Keratinocyte (primary cell): ENCODE measurements at regions not wholly inside any gene's neighbourhood (a gene's known extent, or its start where the extent isn't known, plus 50 kb on each side); places are given as distances from the start of the nearest gene placed in this dataset.

Source experiments
- DNase-seq: peaks from one replicate; pipeline ENCODE4 v3.0.0-alpha.2; 2011; ENCODE audit warnings: low read depth, missing footprints, low spot score
- FAIRE-seq: peaks from 2 replicates; lab custom pipeline; 2011; peaks lifted over from hg19 to GRCh38; lab: Jason Lieb, UNC
- H2AFZ ChIP-seq: 2 replicates; pipeline ENCODE4 v1.6.0; 2012; ENCODE audit warnings: low read length, control low read depth, inconsistent platforms; ENCODE audit not compliant: control insufficient read depth
- H3K27ac ChIP-seq: 2 replicates; pipeline ENCODE4 v1.5.1; 2011; ENCODE audit warnings: low read length; ENCODE audit not compliant: control insufficient read depth, insufficient read depth
- H3K27me3 ChIP-seq: 3 replicates; pipeline ENCODE4 v1.6.0; 2011; ENCODE audit warnings: low read length; ENCODE audit not compliant: control insufficient read depth, insufficient read depth; ENCODE audit errors: extremely low read depth
- H3K36me3 ChIP-seq, 2 experiments: 2 replicates in 1 of 2; 3 replicates in 1 of 2; pipeline ENCODE4 v1.5.1; 2011; ENCODE audit warnings: low read length in 2 of 2, mild to moderate bottlenecking in 1 of 2; ENCODE audit not compliant: control insufficient read depth in 2 of 2, insufficient read depth in 2 of 2; ENCODE audit errors: extremely low read depth in 1 of 2
- H3K4me1 ChIP-seq: 3 replicates; pipeline ENCODE4 v1.5.1; 2011; ENCODE audit warnings: low read length; ENCODE audit not compliant: control insufficient read depth, insufficient read depth; ENCODE audit errors: extremely low read depth
- H3K4me2 ChIP-seq: 3 replicates; pipeline ENCODE4 v1.6.0; 2011; ENCODE audit warnings: low read depth, low read length; ENCODE audit not compliant: control insufficient read depth, insufficient read depth; ENCODE audit errors: extremely low read depth
- H3K4me3 ChIP-seq, 3 experiments: fragments of 200-600 bp in 1 of 3; sonication (generic) in 1 of 3; 2 replicates in 2 of 3; 3 replicates in 1 of 3; pipeline ENCODE4 v1.5.1; 2011 to 2016; ENCODE audit warnings: low read length in 3 of 3, mild to moderate bottlenecking in 3 of 3, control low read depth in 2 of 3, inconsistent platforms in 1 of 3, low read depth in 1 of 3, mixed read lengths in 1 of 3, mixed run types in 1 of 3, moderate library complexity in 1 of 3; ENCODE audit not compliant: control insufficient read depth in 2 of 3, insufficient read depth in 2 of 3; ENCODE audit errors: extremely low read depth in 1 of 3
- H3K79me2 ChIP-seq: 2 replicates; pipeline ENCODE4 v1.6.0; 2012; ENCODE audit warnings: low read length; ENCODE audit not compliant: control insufficient read depth, insufficient read depth
- H3K9ac ChIP-seq: 3 replicates; pipeline ENCODE4 v1.6.0; 2011; ENCODE audit warnings: low read length; ENCODE audit not compliant: control insufficient read depth, insufficient read depth; ENCODE audit errors: extremely low read depth
- H3K9me1 ChIP-seq: 3 replicates; pipeline ENCODE4 v1.6.0; 2011; ENCODE audit warnings: low read length; ENCODE audit not compliant: control insufficient read depth, insufficient read depth; ENCODE audit errors: extremely low read depth
- H3K9me3 ChIP-seq: 2 replicates; pipeline ENCODE4 v1.5.1; 2012; ENCODE audit warnings: low read depth, low read length; ENCODE audit not compliant: control insufficient read depth
- H4K20me1 ChIP-seq: 3 replicates; pipeline ENCODE4 v1.6.0; 2011; ENCODE audit warnings: low read length; ENCODE audit not compliant: control insufficient read depth, insufficient read depth; ENCODE audit errors: extremely low read depth
- EZH2 ChIP-seq: IDR thresholded peaks from one replicate; pipeline ENCODE4 v1.6.1; 2012; ENCODE audit warnings: inconsistent platforms, mild to moderate bottlenecking, low read length, moderate library complexity
- dilution Hi-C: fragments of 300-500 bp; cut with MboI; formaldehyde crosslinking; loops from one replicate; pipeline ENCODE4 v1.7.0; 2020; ENCODE audit warnings: low sequenced_read_pairs; ENCODE audit not compliant: extremely low pct_ligation_motif_present
- TF ChIP-seq, protein P1 (sequence below), 3 experiments: IDR thresholded peaks in 1 of 3; conservative IDR thresholded peaks in 1 of 3; optimal IDR thresholded peaks in 1 of 3; 2 replicates in 2 of 3; 3 replicates in 1 of 3; pipeline versions ENCODE3 to v1.5.1; 2011; ENCODE audit warnings: low read length in 3 of 3, mild to moderate bottlenecking in 3 of 3, moderate library complexity in 2 of 3, control low read depth in 1 of 3, inconsistent platforms in 1 of 3; ENCODE audit not compliant: insufficient read depth in 2 of 3; ENCODE audit errors: extremely low read depth in 1 of 3

DNA sequence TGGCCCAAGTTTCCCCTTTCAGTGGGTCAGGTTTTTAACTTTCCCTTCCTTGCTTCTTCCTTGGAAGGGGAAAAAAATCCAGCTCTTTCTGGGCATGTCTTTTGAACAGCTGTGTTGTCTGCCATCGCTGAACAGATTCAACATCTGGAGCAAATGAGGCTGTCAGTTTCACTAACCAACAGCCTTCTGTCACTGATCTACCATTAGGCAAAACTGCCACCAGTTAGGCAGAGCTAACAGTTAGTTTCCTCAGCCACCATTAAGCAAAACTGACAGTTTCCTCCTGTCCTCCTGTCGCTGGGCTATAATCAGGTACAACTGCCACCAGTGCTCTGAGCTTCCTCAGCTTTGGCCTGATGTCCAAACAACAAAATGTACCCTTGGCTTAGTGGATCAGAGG lies 81.9 kb downstream of the NPTX2 start:
- no peak overlapping the region for H3K4me3 ChIP-seq
- dilution Hi-C loops, result no loop called here
- FAIRE-seq, result no peak
- H3K4me2 ChIP-seq, result no peak overlapping the region
- H3K36me3 ChIP-seq, result no peaks in the 10 kb centered on the region
- no peaks in the 10 kb centered on the region for H3K9me1 ChIP-seq
- TF ChIP-seq, protein P1, sequence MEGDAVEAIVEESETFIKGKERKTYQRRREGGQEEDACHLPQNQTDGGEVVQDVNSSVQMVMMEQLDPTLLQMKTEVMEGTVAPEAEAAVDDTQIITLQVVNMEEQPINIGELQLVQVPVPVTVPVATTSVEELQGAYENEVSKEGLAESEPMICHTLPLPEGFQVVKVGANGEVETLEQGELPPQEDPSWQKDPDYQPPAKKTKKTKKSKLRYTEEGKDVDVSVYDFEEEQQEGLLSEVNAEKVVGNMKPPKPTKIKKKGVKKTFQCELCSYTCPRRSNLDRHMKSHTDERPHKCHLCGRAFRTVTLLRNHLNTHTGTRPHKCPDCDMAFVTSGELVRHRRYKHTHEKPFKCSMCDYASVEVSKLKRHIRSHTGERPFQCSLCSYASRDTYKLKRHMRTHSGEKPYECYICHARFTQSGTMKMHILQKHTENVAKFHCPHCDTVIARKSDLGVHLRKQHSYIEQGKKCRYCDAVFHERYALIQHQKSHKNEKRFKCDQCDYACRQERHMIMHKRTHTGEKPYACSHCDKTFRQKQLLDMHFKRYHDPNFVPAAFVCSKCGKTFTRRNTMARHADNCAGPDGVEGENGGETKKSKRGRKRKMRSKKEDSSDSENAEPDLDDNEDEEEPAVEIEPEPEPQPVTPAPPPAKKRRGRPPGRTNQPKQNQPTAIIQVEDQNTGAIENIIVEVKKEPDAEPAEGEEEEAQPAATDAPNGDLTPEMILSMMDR (optimal IDR thresholded peaks at IDR 0.05 in 1 of 3, IDR thresholded peaks at IDR 0.05 in 1 of 3, conservative IDR thresholded peaks at IDR 0.05 in 1 of 3; ENCODE audit: extremely low read depth in 1 of 3, insufficient read depth in 2 of 3, low read length in 3 of 3), result no peak
- TF ChIP-seq EZH2, result no peak
- no peak for DNase-seq
- H3K27me3 ChIP-seq, result no peaks in the 10 kb centered on the region
- H3K27ac ChIP-seq, result no peak overlapping the region
- H4K20me1 ChIP-seq, result no peaks in the 10 kb centered on the region
- H3K9me3 ChIP-seq, result peaks cover 2% of the 10 kb centered on the region
- H3K4me1 ChIP-seq, result no peaks in the 10 kb centered on the region
- H3K9ac ChIP-seq, result no peak overlapping the region
- H3K79me2 ChIP-seq, result no peaks in the 10 kb centered on the region
- H2AFZ ChIP-seq, result no peak overlapping the region

DNA sequence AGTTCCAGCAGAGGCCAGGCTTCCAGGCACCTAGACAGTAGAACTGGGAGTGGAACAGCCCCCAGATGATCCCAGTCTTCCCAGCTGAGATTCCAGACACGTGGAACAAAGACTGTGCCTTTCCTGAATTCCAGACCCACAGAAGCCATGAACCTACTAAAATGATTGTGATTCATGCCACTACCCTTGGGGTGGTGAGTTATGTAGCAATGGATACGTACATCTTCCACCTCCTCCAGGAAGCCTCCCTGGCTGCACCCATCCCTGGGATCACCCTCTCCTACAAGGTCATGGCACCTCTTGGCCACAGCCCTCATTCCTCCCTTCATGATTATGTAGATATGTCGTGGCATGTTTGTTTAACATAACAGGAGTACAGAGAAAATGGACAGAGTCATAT lies 83.4 kb downstream of the NPTX2 start:
- no peak overlapping the region for H3K9ac ChIP-seq
- H3K79me2 ChIP-seq, result no peaks in the 10 kb centered on the region
- dilution Hi-C loops, result no loop called here
- H3K9me1 ChIP-seq, result no peaks in the 10 kb centered on the region
- H3K4me3 ChIP-seq, result no peak overlapping the region
- no peaks in the 10 kb centered on the region for H4K20me1 ChIP-seq
- H3K4me1 ChIP-seq, result no peaks in the 10 kb centered on the region
- H3K36me3 ChIP-seq, result no peaks in the 10 kb centered on the region
- no peak overlapping the region for H2AFZ ChIP-seq
- FAIRE-seq, result no peak
- TF ChIP-seq, protein P1 (optimal IDR thresholded peaks at IDR 0.05 in 1 of 3, IDR thresholded peaks at IDR 0.05 in 1 of 3, conservative IDR thresholded peaks at IDR 0.05 in 1 of 3; ENCODE audit: extremely low read depth in 1 of 3, insufficient read depth in 2 of 3, low read length in 3 of 3), result no peak
- H3K9me3 ChIP-seq, result peaks cover 2% of the 10 kb centered on the region
- H3K27ac ChIP-seq, result no peak overlapping the region
- DNase-seq, result no peak
- no peaks in the 10 kb centered on the region for H3K27me3 ChIP-seq
- H3K4me2 ChIP-seq, result no peak overlapping the region
